Cardiac fibroblast (primary cell): ENCODE measurements at regions not wholly inside any gene's neighbourhood (a gene's known extent, or its start where the extent isn't known, plus 50 kb on each side); places are given as distances from the start of the nearest gene placed in this dataset.

Source experiments
- DNase-seq, 2 donors: peaks; one replicate each; pipeline versions ENCODE4 v3.0.0 to v3.0.0-alpha.2; 2010; ENCODE audit warnings: low read depth in 2 of 2
- H3K4me3 ChIP-seq, 2 donors: replicated peaks in 1 of 2; 1 replicate in 1 of 2; 2 replicates in 1 of 2; pipeline ENCODE4 v1.5.1; 2011; ENCODE audit warnings: low read depth in 2 of 2, low read length in 2 of 2, mild to moderate bottlenecking in 2 of 2, moderate library complexity in 1 of 2
- TF ChIP-seq, protein P1 (sequence below): IDR thresholded peaks from one replicate; pipeline ENCODE4 v1.5.1; 2011; ENCODE audit warnings: low read depth, mild to moderate bottlenecking, low read length, inconsistent platforms

DNA sequence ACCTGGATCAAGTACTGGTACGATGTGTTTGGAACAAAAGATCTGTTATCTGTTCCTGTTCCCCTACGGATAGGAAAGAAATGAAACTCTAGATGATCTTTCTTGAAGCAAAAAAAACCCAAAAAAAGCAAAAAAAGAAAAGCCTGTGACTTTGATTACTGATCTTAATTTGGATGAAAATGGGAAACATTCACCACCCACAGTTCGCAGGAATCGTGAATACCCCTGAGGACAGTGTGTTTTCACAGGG, 138.7 kb upstream of the LMNTD1 start:
- H3K4me3 ChIP-seq, result no peak overlapping the region
- no peak for DNase-seq
- TF ChIP-seq, protein P1, sequence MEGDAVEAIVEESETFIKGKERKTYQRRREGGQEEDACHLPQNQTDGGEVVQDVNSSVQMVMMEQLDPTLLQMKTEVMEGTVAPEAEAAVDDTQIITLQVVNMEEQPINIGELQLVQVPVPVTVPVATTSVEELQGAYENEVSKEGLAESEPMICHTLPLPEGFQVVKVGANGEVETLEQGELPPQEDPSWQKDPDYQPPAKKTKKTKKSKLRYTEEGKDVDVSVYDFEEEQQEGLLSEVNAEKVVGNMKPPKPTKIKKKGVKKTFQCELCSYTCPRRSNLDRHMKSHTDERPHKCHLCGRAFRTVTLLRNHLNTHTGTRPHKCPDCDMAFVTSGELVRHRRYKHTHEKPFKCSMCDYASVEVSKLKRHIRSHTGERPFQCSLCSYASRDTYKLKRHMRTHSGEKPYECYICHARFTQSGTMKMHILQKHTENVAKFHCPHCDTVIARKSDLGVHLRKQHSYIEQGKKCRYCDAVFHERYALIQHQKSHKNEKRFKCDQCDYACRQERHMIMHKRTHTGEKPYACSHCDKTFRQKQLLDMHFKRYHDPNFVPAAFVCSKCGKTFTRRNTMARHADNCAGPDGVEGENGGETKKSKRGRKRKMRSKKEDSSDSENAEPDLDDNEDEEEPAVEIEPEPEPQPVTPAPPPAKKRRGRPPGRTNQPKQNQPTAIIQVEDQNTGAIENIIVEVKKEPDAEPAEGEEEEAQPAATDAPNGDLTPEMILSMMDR, result no peak

DNA sequence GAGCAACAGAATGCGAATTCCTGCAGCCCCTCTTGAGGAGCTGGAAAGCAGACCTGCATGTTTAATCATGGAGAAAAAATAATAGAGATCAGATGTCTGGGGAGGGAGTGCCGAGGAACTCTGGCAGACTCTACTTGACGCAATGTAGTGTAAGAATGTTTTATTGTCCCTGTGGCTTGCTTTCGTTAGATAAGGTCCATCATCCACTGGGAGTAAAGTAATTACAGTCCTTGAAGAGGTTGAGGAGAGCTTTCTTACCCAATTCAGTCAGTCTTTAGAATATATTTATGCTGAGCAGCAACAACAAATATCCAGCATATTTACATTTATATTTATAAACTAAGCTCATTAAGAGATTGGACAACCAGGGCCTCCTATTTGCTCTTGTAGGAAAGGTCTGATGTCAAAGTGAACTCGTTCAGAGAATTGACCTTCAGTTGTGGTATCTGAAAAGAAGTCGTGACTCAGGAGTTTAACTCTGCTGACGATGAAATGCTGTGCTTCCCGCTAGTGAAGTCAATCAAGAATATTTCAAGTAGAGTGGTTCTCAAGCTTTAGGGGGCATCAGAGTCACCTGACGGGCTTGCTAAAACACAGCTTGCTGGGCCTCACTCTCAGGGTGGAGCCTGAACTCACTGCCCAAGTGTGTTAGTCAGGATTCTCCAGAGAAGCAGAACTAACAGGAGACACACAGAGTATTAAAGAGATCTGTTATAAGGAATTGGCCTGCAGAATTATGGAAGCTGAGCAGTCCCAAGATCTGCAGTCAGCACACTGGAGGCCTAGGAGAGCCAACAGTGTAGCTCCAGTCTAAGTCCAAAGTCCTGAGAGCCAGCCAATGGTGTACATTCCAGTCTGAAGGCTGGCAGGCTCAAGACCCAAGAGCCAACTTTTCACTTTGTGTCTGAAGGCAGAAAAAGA, 139.3 kb upstream of the LMNTD1 start:
- TF ChIP-seq, protein P1, result no peak
- DNase-seq, result peak; percentile 83 to 91
- no peak overlapping the region for H3K4me3 ChIP-seq

DNA sequence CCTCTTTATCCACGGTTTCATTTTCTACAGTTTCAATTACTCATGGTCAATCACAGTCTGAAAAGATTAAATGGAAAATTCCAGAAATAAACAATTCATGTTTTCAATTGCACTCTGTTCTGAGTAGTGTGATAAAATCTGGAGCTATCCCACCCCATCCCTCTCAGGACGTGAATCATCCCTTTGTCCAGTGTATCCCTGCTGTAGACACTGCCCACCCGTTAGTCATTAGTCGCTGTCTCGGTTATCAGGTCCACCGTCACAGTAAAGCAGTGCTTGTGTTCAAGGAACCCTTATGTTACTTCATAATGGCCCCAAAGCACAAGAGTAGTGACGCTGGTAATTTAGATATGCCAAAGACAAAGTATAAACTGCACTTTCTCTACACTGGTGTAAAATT, 141.0 kb upstream of the LMNTD1 start:
- peak; percentile 90 to 94 for DNase-seq
- no peak overlapping the region for H3K4me3 ChIP-seq
- TF ChIP-seq, protein P1, result no peak

DNA sequence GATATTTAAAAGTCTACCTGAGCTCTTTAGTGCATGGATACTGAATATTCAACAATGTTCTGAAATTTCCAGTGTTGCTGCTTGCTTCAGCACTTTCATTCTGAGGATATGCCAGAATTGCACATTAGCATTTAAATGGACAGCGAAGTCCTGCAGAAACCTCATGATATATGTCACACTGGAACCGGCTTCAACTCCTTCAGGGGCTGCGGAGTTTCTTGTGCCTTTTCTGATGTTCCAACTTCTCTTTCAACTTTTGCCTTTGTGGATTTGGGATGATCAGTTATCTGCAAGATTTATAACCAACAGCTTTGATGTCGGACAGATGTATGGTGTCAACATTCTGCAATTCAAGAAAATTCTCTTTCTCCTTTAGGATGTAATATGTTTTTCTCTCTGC, 142.5 kb upstream of the LMNTD1 start:
- no peak overlapping the region for H3K4me3 ChIP-seq
- TF ChIP-seq, protein P1, result no peak
- no peak for DNase-seq

DNA sequence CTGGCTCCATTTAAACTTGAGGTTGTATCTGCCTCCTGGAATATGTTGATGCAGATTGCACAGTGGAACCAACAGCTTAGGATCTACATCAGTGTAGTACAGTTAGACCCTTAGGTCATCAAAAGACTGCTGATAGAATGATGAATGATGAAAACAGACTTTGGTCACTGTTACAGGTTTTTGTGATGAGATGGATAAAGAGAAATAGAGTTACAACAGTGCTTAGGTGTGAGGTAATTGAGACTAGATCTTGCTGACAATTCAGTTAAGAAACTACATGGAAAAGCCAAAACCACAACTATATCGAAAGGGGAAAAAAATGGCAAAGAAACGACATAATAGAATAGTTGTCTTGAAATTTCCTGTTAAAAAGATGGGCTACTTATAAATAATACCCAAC, 145.7 kb upstream of the LMNTD1 start:
- DNase-seq, result peak; percentile 28 to 31
- no peak overlapping the region for H3K4me3 ChIP-seq
- TF ChIP-seq, protein P1, result no peak

DNA sequence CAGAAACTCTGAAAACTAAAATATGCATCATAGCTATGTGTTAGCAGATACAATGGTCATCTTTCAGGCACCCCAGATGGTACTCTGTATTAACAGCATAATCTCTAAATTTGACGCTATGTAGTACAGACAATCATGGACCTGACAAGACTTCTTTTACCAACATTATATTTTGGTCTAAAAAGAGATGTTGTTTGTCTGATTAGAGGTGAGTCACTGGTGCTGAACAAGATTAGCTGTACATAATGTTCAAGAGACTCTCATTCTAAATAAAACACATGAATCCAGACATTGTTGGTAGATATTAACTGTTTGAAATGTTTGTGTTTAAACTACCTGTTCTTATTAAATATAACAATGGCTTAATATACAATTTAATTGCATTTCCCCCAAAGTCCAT, 146.4 kb upstream of the LMNTD1 start:
- DNase-seq, result peak; percentile 40 to 66
- TF ChIP-seq, protein P1, result no peak
- H3K4me3 ChIP-seq, result no peak overlapping the region

DNA sequence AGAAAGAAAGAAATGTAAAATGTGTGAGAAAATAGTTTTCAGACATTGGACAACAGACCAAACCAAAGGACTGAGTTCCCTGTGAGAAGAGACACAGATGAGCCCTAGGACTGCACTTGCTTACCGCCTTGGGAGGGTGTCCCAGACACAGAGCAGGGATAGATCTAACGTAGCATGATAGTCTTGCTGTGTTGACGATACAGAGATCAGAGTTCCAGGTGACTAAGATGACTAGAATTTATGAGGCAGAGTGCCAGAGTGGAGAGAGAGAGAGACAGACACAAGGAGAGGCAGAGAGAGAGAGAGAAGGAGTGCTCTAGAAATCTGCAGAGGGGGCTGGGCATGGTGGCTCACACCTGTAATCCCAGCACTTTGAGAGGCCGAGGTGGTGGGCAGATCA, 148.2 kb upstream of the LMNTD1 start:
- TF ChIP-seq, protein P1, result no peak
- peak; percentile 68 to 93 for DNase-seq
- H3K4me3 ChIP-seq, result no peak overlapping the region
